ENCODE measurements at regions not wholly inside any gene's neighbourhood (a gene's known extent, or its start where the extent isn't known, plus 50 kb on each side); places are given as distances from the start of the nearest gene placed in this dataset.

DNA sequence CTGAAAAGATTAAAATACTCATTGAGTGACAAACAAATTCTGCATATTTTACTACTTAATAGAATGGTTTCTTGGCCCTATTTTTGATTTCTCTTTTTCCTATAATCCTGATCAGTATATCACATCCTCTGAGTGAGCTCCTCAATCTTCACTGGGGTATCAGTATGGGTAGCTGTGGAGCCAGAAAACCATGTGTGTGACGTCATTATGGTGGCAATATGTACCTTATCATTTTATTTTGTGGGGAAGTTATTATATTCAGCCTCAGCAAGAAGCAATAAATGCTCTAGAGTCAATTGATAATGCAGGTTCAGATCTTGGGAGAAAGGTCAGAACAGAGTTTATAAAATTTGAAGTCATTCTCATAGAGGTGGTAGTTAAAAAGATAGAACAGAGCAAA is 1135.7 kb upstream of the CADM2 start:
- H3K27ac ChIP-seq = no peak overlapping the region
- TF ChIP-seq, protein P1, sequence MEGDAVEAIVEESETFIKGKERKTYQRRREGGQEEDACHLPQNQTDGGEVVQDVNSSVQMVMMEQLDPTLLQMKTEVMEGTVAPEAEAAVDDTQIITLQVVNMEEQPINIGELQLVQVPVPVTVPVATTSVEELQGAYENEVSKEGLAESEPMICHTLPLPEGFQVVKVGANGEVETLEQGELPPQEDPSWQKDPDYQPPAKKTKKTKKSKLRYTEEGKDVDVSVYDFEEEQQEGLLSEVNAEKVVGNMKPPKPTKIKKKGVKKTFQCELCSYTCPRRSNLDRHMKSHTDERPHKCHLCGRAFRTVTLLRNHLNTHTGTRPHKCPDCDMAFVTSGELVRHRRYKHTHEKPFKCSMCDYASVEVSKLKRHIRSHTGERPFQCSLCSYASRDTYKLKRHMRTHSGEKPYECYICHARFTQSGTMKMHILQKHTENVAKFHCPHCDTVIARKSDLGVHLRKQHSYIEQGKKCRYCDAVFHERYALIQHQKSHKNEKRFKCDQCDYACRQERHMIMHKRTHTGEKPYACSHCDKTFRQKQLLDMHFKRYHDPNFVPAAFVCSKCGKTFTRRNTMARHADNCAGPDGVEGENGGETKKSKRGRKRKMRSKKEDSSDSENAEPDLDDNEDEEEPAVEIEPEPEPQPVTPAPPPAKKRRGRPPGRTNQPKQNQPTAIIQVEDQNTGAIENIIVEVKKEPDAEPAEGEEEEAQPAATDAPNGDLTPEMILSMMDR (conservative IDR thresholded peaks at IDR 0.05) = no peak
- TF ChIP-seq ZFX (IDR thresholded peaks at IDR 0.05) = no peak

DNA sequence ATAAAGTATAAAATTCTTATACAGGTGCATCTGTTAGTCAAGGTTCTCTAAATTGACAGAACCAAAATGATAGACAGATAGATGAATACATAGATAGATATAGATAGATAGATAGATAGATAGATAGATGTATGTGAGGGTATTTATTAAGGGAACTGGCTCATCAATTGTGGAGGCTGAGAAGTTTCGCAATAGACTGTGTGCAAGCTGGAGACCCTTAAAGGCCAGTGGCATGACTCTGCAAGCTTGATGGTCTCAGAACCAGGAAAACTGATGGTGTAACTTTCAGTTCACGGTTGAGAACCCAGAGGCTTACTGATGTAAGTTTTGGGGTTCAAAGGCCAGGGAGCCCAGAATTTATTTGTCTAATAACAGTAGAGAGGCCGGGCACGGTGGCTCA is 1123.7 kb upstream of the CADM2 start:
- TF ChIP-seq ZFX (IDR thresholded peaks at IDR 0.05) = no peak
- no peak overlapping the region for H3K27ac ChIP-seq

DNA sequence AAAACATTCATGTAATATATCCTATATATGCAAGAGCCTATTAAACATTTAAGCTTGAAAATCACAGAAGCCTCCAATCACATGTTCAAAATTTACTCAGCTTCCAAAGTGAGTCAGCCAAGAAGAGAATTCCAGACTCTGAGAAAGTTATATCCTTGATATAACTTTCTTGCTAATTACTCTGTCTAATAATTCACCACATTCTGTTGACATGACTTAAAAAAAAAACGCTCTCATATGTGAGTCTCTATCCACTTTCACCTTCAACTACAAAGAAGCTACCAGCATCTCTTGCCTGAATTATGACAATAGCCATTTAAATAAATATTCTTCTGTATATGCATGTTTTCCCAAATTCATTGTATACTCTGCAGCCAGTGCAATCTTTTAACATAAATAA is 1116.3 kb upstream of the CADM2 start:
- H3K27ac ChIP-seq = no peak overlapping the region
- TF ChIP-seq, protein P1 (conservative IDR thresholded peaks at IDR 0.05) = no peak
- no peak for TF ChIP-seq ZFX (IDR thresholded peaks at IDR 0.05)

DNA sequence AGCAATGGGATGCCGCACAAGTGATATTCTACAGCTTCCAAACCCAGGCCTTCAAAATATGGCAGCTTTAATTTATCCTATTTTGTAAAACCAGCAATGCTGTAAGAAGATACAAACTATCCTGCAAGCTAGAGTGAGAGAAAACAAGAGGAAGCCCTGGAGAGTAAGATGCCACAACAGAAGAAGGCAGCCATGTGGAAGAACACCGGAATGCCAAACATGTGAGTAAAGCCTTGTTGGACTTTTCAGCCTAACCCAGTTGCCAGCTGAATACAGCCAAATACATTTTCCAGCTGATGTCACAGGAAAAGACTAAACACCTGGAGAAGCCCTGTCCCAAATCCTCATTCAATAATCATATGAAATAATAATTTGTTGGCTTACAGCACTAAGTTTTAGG is 1115.1 kb upstream of the CADM2 start:
- no peak overlapping the region for H3K27ac ChIP-seq
- TF ChIP-seq ZFX (IDR thresholded peaks at IDR 0.05) = no peak

DNA sequence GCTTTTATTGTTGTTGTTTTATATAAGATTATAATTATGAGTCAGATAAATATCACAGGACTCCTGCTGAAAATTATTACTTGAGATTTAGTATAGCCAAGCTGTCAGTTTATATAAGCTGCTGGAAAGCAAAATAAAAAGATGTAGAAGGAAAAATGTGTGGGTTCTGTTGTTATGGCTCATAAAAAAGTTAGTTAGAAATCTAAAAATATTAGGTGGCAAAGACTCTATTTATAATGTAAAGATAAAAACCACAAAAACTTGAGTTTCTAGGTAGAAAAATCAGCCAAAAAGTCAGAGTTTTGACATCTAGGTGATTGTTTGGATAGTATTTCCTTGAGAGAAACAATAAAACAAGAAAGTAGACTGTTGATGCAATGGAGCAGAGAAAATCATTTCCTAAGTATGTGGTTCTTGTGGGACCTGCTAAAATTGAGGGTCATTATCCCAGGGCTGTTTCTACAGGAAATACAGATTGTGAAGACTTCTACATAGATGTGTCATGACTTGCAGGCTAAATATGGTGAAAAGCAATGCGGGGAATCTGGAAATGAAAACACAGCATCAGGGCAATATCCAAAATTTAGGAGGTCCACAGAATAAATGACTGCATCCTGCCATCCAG is 1109.6 kb upstream of the CADM2 start:
- no peak overlapping the region for H3K27ac ChIP-seq

DNA sequence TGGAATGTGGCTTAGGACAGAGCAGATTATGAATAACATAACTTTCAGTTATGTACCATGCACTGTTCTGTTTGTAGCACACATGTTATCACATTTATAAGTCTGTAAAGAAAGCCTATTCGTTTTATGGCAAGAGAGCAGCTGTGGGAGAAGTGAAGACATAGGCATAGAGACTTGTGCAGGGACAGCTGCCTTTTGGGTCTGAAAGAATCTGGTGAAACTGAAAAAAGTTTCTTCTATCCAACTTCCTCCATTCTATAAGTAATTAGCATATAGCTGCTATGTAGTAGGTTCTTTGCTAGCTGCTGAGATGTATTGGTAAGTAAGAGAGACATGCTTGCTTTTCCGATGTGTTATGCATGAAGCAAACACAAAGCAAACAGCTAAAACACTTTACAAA is 1095.4 kb upstream of the CADM2 start:
- H3K27ac ChIP-seq = no peak overlapping the region
- TF ChIP-seq, protein P1 (conservative IDR thresholded peaks at IDR 0.05) = no peak

More for the DNA sequence above, 1109.6 kb upstream of the CADM2 start:
- no peak for TF ChIP-seq ZFX (IDR thresholded peaks at IDR 0.05)
- TF ChIP-seq, protein P1 (conservative IDR thresholded peaks at IDR 0.05) = no peak

DNA sequence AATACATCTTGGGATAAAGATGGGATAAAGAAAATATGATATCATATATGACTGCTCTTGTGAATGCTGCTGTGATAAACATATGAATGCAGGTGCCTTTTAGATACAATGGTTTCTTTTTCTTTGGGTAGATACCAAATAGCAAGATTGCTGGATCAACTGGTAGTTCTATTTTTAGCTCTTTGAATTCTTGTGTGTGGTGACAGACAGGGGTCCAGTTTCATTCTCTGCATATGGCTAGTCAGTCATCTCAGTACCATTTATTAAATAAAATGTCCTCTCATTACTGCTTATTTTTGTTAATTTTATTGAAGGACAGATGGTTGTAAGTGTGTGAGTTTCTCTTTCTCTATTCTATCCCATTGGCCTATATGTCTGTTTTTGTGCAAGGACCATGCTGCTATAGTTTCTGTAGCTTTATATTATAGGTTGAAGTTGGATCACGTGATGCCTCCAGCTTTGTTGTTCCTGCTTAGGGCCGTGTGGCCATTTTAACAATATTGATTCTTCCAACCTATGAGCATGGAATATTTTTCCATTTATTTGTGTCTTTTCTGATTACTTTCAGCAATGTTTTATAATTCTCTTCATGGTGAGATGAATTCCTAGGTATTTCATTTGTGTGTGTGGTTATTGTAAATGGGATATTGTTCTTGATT is 1089.8 kb upstream of the CADM2 start:
- H3K27ac ChIP-seq = no peak overlapping the region
- TF ChIP-seq, protein P1 (conservative IDR thresholded peaks at IDR 0.05) = no peak
- no peak for TF ChIP-seq ZFX (IDR thresholded peaks at IDR 0.05)

DNA sequence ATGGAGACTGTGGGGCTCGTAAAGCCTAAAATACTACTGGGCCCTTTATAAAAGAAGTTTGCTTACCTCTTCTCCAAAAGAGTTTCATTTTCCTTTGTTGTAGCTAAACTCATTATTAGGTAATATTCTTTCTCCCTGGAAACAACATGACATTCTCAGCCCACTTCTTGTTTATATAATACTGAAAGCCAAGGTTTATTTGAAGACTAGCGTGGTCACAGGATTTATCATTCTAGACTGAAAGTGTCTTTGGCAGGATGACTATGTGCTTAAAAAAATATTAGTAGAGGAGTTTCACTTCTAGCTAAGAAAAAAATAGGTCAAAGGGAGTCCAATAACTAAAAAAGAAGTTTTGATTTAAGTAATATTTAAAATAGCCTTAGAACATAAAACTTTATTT is 1085.2 kb upstream of the CADM2 start:
- TF ChIP-seq, protein P1 (conservative IDR thresholded peaks at IDR 0.05) = no peak
- no peak for TF ChIP-seq ZFX (IDR thresholded peaks at IDR 0.05)
- no peak overlapping the region for H3K27ac ChIP-seq
